NCI-H146 treated with DMSO at 0.1 percent for 48 hours (cell line): ENCODE measurements at regions not wholly inside any gene's neighbourhood (a gene's known extent, or its start where the extent isn't known, plus 50 kb on each side); places are given as distances from the start of the nearest gene placed in this dataset.
A peak's percentile ranks its signal among the peaks of the same experiment; 100 is the strongest.
"Not testable (repeated sequence)": the region's sequence is repeated elsewhere in the genome, so short reads cannot be mapped to it uniquely, and the experiment has no call there.

Experiments used
- DNase-seq: peaks from one replicate; lab custom pipeline; 2025; ENCODE audit not compliant: unreplicated experiment; lab: John Stamatoyannopoulos, UW

GRCh38 chr21:23138797-23139196 lies 2140.6 kb downstream of the NCAM2 start:
- no peak for DNase-seq

- peak; percentile 33 for DNase-seq
Measured at GRCh38 chr21:23152130-23152529, 2153.9 kb downstream of the NCAM2 start.

GRCh38 chr21:23153842-23154241 lies 2155.6 kb downstream of the NCAM2 start:
- not testable (repeated sequence) for DNase-seq

- DNase-seq: no peak
Measured at GRCh38 chr21:23155281-23155680, 2157.1 kb downstream of the NCAM2 start.

GRCh38 chr21:23160914-23161313 lies 2162.7 kb downstream of the NCAM2 start:
- DNase-seq: no peak

GRCh38 chr21:23162198-23162946 lies 2164.2 kb downstream of the NCAM2 start:
- no peak for DNase-seq
